ENCODE measurements at regions not wholly inside any gene's neighbourhood (a gene's known extent, or its start where the extent isn't known, plus 50 kb on each side); places are given as distances from the start of the nearest gene placed in this dataset.

DNA sequence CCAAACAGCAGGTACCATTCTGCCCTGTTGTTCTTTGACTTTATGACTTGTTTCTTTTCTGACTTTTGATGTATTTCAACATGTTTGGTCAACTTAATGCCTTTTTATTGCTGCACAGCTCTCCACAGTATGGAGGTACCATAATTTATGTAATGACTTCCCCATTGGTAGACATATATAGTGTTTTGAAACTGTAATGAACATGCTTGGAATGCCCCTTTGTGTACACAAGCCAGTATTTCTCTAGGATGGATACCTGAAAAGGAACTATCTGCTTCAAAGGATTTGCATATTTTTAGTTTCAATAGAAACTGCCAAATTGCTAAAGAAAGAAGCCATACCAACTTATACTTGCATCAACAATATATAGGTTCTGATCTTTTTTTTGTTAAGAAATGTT, 66.1 kb downstream of the NOG start:
- ChIA-PET CTCF (no interaction called here), POLR2A (no interaction called here)
- no peak overlapping the region for H3K4me3 ChIP-seq (ENCODE audit: low read depth, low read length)
- TF ChIP-seq, protein P1, sequence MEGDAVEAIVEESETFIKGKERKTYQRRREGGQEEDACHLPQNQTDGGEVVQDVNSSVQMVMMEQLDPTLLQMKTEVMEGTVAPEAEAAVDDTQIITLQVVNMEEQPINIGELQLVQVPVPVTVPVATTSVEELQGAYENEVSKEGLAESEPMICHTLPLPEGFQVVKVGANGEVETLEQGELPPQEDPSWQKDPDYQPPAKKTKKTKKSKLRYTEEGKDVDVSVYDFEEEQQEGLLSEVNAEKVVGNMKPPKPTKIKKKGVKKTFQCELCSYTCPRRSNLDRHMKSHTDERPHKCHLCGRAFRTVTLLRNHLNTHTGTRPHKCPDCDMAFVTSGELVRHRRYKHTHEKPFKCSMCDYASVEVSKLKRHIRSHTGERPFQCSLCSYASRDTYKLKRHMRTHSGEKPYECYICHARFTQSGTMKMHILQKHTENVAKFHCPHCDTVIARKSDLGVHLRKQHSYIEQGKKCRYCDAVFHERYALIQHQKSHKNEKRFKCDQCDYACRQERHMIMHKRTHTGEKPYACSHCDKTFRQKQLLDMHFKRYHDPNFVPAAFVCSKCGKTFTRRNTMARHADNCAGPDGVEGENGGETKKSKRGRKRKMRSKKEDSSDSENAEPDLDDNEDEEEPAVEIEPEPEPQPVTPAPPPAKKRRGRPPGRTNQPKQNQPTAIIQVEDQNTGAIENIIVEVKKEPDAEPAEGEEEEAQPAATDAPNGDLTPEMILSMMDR (IDR thresholded peaks at IDR 0.05; ENCODE audit: insufficient read depth, low read length, missing control alignments): no peak
- DNase-seq (ENCODE audit: low read depth, low spot score): no peak

DNA sequence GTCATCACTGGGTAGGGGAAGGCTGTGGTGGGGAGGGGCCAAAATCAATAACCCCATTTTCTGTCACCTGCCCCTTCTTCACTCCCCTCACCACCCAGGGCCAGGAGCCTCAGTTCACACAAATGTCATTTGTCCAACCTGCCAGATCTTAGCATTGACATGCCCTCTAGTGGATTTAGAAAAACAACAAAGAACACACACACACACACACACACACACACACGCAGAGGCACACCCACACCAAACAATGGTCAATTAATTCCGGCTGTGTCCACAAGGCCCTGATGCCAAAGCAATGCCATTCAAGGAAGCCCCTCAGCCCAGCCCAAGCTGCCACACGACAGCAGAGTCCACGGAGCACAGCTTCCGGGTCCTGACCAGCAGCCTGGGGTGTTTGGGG, 68.4 kb downstream of the NOG start:
- TF ChIP-seq, protein P1 (IDR thresholded peaks at IDR 0.05; ENCODE audit: insufficient read depth, low read length, missing control alignments): no peak
- CTCF ChIA-PET: no interaction called here

DNA sequence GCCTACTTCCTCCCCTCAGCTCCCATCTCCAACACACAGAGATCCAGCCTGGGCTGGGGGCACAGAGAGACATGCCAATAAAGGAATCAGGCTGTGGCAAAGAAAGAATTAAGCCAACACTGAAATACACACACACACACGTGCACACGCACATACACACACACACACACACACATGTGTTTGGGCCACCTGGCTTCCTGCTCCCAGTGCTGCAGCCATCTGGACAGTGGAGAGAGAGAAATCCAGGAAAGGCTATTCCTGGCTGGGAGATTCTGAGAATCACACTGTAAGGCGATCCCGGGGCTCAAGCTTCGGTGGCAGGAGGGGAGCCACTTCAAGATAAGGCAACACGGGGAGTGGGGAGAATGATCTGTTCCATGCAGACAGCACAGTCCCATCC, 72.4 kb downstream of the NOG start:
- ChIA-PET CTCF (interaction anchor here (1.0 to 2.0 kb wide), 2 partner anchors 14 to 50 kb away, joined by 3 to 4 read pairs; no protein-coding TSS in a partner anchor), POLR2A (no interaction called here)
- TF ChIP-seq, protein P1 (IDR thresholded peaks at IDR 0.05; ENCODE audit: insufficient read depth, low read length, missing control alignments): no peak
- DNase-seq (ENCODE audit: low read depth, low spot score): no peak
- H3K4me3 ChIP-seq (ENCODE audit: low read depth, low read length): no peak overlapping the region

More for the DNA sequence above, 68.4 kb downstream of the NOG start:
- DNase-seq (ENCODE audit: low read depth, low spot score): no peak
- no peak overlapping the region for H3K4me3 ChIP-seq (ENCODE audit: low read depth, low read length)
- POLR2A ChIA-PET: no interaction called here

DNA sequence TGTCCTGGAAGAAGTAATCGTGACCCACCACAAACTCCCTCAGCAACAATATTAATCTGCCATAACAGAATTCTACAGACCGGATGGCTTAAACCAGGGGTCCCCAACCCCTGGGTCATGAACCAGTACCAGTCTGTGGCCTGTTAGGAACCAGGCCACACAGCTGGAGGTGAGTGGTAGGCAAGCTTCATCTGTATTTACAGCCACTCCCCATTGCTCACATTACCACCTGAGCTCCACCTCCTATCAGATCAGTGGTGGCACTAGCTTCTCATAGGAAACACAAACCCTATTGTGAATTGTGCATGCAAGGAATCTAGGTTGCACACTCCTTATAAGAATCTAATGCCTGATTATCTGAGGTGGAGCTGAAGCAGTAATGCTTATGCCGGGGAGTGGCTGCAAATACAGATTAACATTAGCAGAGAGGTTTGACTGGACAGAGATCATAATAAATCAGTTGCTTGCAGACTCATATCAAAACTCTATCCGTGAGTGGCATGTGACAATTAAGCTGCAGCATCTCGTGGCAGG, 74.5 kb downstream of the NOG start:
- ChIA-PET POLR2A (no interaction called here), CTCF (interaction anchor here (0.6 kb wide), 1 partner anchor 55 kb away, joined by 3 read pairs; no protein-coding TSS in a partner anchor)
- TF ChIP-seq, protein P1 (IDR thresholded peaks at IDR 0.05; ENCODE audit: insufficient read depth, low read length, missing control alignments): no peak
- DNase-seq (ENCODE audit: low read depth, low spot score): no peak
- H3K4me3 ChIP-seq (ENCODE audit: low read depth, low read length): no peak overlapping the region

DNA sequence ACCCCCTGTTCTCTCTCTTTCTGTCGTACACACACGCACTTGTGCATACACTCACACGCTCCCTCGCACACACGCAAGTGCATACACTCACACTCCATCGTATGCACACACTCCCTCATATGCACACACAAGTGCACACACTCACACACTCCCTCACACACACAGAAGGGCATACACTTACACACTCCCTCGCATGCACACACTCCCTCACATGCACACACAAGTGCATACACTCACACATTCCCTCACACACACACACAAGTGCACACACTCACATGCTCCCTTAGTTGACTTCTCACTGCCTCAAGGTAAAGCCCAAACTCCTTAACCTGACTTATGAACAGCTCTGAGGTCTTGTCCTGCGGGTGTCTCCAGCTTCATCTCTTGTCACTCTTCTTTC, 78.7 kb downstream of the NOG start:
- POLR2A ChIA-PET: no interaction called here
- TF ChIP-seq, protein P1 (IDR thresholded peaks at IDR 0.05; ENCODE audit: insufficient read depth, low read length, missing control alignments): no peak
- H3K4me3 ChIP-seq (ENCODE audit: low read depth, low read length): no peak overlapping the region
- no peak for DNase-seq (ENCODE audit: low read depth, low spot score)
- CTCF ChIA-PET: no interaction called here

DNA sequence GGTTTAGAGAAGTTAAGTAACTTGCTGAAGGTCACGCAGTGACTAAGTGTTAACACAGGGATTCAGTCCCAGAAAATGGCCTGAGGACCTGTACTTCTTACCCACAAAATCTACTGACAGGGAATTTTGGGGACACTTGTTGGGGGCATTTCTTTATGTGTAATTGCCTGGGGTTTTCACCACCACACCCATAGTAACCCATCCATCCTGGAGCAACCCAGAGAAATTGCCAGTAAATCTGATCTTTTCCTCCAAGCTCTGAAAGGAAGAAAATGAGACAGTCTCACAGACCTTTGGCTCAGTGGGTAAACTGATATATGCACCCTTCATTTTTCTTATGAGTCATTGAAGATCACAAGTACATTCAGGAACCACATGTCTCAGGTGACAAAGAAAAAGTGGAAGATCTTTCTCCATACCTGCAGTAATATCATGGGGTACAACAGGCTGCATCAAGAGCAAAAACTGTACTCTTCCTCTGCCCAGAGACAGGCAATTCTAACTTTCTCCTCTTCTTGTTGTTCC, 81.0 kb downstream of the NOG start:
- no peak for DNase-seq (ENCODE audit: low read depth, low spot score)
- ChIA-PET POLR2A (no interaction called here), CTCF (interaction anchor here (2.0 kb wide), 1 partner anchor 41 kb away, joined by 9 read pairs; no protein-coding TSS in a partner anchor)
- H3K4me3 ChIP-seq (ENCODE audit: low read depth, low read length): no peak overlapping the region
- TF ChIP-seq, protein P1 (IDR thresholded peaks at IDR 0.05; ENCODE audit: insufficient read depth, low read length, missing control alignments): no peak
